Rectal smooth muscle tissue (tissue), 1 donor: ENCODE measurements at regions not wholly inside any gene's neighbourhood (a gene's known extent, or its start where the extent isn't known, plus 50 kb on each side); places are given as distances from the start of the nearest gene placed in this dataset.

ENCODE experiments used
- H3K27ac ChIP-seq: one replicate; pipeline ENCODE4 v1.7.0; 2013; ENCODE audit warnings: low read depth, low read length, inconsistent platforms
- H3K27me3 ChIP-seq: one replicate; pipeline ENCODE4 v1.7.0; 2013; ENCODE audit warnings: low read length; ENCODE audit not compliant: control insufficient read depth, insufficient read depth
- H3K36me3 ChIP-seq: one replicate; pipeline ENCODE4 v1.7.0; 2013; ENCODE audit warnings: low read length; ENCODE audit not compliant: control insufficient read depth, insufficient read depth
- H3K4me1 ChIP-seq: one replicate; pipeline ENCODE4 v1.7.0; 2013; ENCODE audit warnings: low read length; ENCODE audit not compliant: control insufficient read depth, insufficient read depth
- H3K4me3 ChIP-seq: one replicate; pipeline ENCODE4 v1.7.0; 2013; ENCODE audit warnings: low read length
- H3K9ac ChIP-seq: one replicate; pipeline ENCODE4 v1.7.0; 2013; ENCODE audit warnings: low read length

- Histone ChIP-seq H3K36me3 (no peaks in the 10 kb centered on the region), H3K4me3 (no peak overlapping the region), H3K27ac (no peak overlapping the region), H3K4me1 (no peaks in the 10 kb centered on the region), H3K9ac (no peak overlapping the region), H3K27me3 (peaks cover 3% of the 10 kb centered on the region)
These were observed 87.9 kb upstream of the LINGO1 start for GRCh38 chr15:77720655-77721054.

GRCh38 chr15:77720173-77720572, 87.5 kb upstream of the LINGO1 start:
- Histone ChIP-seq H3K4me1 (no peaks in the 10 kb centered on the region), H3K4me3 (no peak overlapping the region), H3K27me3 (peaks cover 3% of the 10 kb centered on the region), H3K9ac (no peak overlapping the region), H3K27ac (no peak overlapping the region), H3K36me3 (no peaks in the 10 kb centered on the region)

- Histone ChIP-seq H3K36me3 (no peaks in the 10 kb centered on the region), H3K27ac (no peak overlapping the region), H3K9ac (no peak overlapping the region), H3K4me1 (no peaks in the 10 kb centered on the region), H3K4me3 (no peak overlapping the region), H3K27me3 (peaks cover 3% of the 10 kb centered on the region)
These were observed 86.7 kb upstream of the LINGO1 start for GRCh38 chr15:77719450-77719849.

GRCh38 chr15:77717333-77717990, 84.8 kb upstream of the LINGO1 start:
- no peak overlapping the region for H3K27ac ChIP-seq

GRCh38 chr15:77716632-77717332, 84.1 kb upstream of the LINGO1 start:
- Histone ChIP-seq H3K27ac (no peak overlapping the region), H3K9ac (no peak overlapping the region), H3K27me3 (peaks cover 3% of the 10 kb centered on the region), H3K36me3 (no peaks in the 10 kb centered on the region), H3K4me3 (no peak overlapping the region), H3K4me1 (no peaks in the 10 kb centered on the region)

More at GRCh38 chr15:77717333-77717990, 84.8 kb upstream of the LINGO1 start:
- Histone ChIP-seq H3K4me1 (no peaks in the 10 kb centered on the region), H3K27me3 (peaks cover 3% of the 10 kb centered on the region), H3K36me3 (no peaks in the 10 kb centered on the region), H3K4me3 (no peak overlapping the region), H3K9ac (no peak overlapping the region)

- H3K27me3 ChIP-seq, result peaks cover 3% of the 10 kb centered on the region
- H3K9ac ChIP-seq, result no peak overlapping the region
These were observed 83.1 kb upstream of the LINGO1 start for GRCh38 chr15:77715860-77716259.

GRCh38 chr15:77715051-77715450, 82.3 kb upstream of the LINGO1 start:
- Histone ChIP-seq H3K4me3 (no peak overlapping the region), H3K9ac (no peak overlapping the region), H3K36me3 (no peaks in the 10 kb centered on the region), H3K4me1 (no peaks in the 10 kb centered on the region), H3K27me3 (peaks cover 3% of the 10 kb centered on the region), H3K27ac (no peak overlapping the region)

More at GRCh38 chr15:77715860-77716259, 83.1 kb upstream of the LINGO1 start:
- H3K27ac ChIP-seq, result no peak overlapping the region
- no peaks in the 10 kb centered on the region for H3K4me1 ChIP-seq
- no peak overlapping the region for H3K4me3 ChIP-seq
- no peaks in the 10 kb centered on the region for H3K36me3 ChIP-seq

- Histone ChIP-seq H3K36me3 (no peaks in the 10 kb centered on the region), H3K4me1 (no peaks in the 10 kb centered on the region), H3K9ac (no peak overlapping the region), H3K4me3 (no peak overlapping the region), H3K27me3 (peaks cover 4% of the 10 kb centered on the region), H3K27ac (no peak overlapping the region)
These were observed 81.8 kb upstream of the LINGO1 start for GRCh38 chr15:77714555-77714954.

- no peaks in the 10 kb centered on the region for H3K36me3 ChIP-seq
- H3K4me1 ChIP-seq, result no peaks in the 10 kb centered on the region
- no peak overlapping the region for H3K27ac ChIP-seq
These were observed 81.3 kb upstream of the LINGO1 start for GRCh38 chr15:77714023-77714422.

GRCh38 chr15:77713281-77713680, 80.6 kb upstream of the LINGO1 start:
- Histone ChIP-seq H3K36me3 (no peaks in the 10 kb centered on the region), H3K27ac (no peak overlapping the region), H3K9ac (no peak overlapping the region), H3K4me3 (no peak overlapping the region), H3K4me1 (no peaks in the 10 kb centered on the region), H3K27me3 (peaks cover 3% of the 10 kb centered on the region)

More at GRCh38 chr15:77714023-77714422, 81.3 kb upstream of the LINGO1 start:
- Histone ChIP-seq H3K27me3 (peaks cover 3% of the 10 kb centered on the region), H3K9ac (no peak overlapping the region), H3K4me3 (no peak overlapping the region)

GRCh38 chr15:77712438-77712837, 79.7 kb upstream of the LINGO1 start:
- Histone ChIP-seq H3K4me1 (no peaks in the 10 kb centered on the region), H3K9ac (no peak overlapping the region), H3K27me3 (peaks cover 3% of the 10 kb centered on the region), H3K4me3 (no peak overlapping the region), H3K27ac (no peak overlapping the region), H3K36me3 (no peaks in the 10 kb centered on the region)

- Histone ChIP-seq H3K9ac (no peak overlapping the region), H3K4me1 (no peaks in the 10 kb centered on the region), H3K36me3 (no peaks in the 10 kb centered on the region), H3K27me3 (peaks cover 3% of the 10 kb centered on the region), H3K27ac (no peak overlapping the region), H3K4me3 (no peak overlapping the region)
These were observed 77.9 kb upstream of the LINGO1 start for GRCh38 chr15:77710637-77711036.

- H3K4me1 ChIP-seq, result no peaks in the 10 kb centered on the region
- H3K4me3 ChIP-seq, result no peak overlapping the region
- H3K27me3 ChIP-seq, result peaks cover 3% of the 10 kb centered on the region
- no peaks in the 10 kb centered on the region for H3K36me3 ChIP-seq
- H3K27ac ChIP-seq, result no peak overlapping the region
- no peak overlapping the region for H3K9ac ChIP-seq
These were observed 77.5 kb upstream of the LINGO1 start for GRCh38 chr15:77710206-77710605.
